MCF 10A (cell line): ENCODE measurements at regions not wholly inside any gene's neighbourhood (a gene's known extent, or its start where the extent isn't known, plus 50 kb on each side); places are given as distances from the start of the nearest gene placed in this dataset.

Experiments
- BruUV-seq: library from RNA; stranded (reverse); fragments of 400-500 nt; replicated peaks from 2 replicates; lab custom pipeline; 2021; lab: Mats Ljungman, UMichigan
- CTCF ChIA-PET: fragments of 300-600 bp; sonication (Branson Sonifier 250); formaldehyde crosslinking; extraction: SDS; loops from one replicate; lab custom pipeline; 2021; ENCODE audit warnings: antibody characterized with exemption, inconsistent platforms; lab: Yijun Ruan, JAX
- POLR2A ChIA-PET: fragments of 300-600, 350-650 bp; sonication (Branson Sonifier 250); formaldehyde crosslinking; extraction: SDS; loops from one replicate; lab custom pipeline; 2020; ENCODE audit warnings: antibody characterized with exemption, inconsistent platforms; lab: Yijun Ruan, JAX
- DNase-seq: peaks from one replicate; pipeline ENCODE4 v3.0.0-alpha.2; 2018; ENCODE audit not compliant: unreplicated experiment
- H3K27ac Mint-ChIP-seq: one replicate; pipeline ENCODE4 v1.8.0; 2022; ENCODE audit warnings: mild to moderate bottlenecking, low read depth, mixed read lengths; ENCODE audit not compliant: unreplicated experiment
- H3K27me3 Mint-ChIP-seq: one replicate; pipeline ENCODE4 v1.8.0; 2022; ENCODE audit warnings: mixed read lengths; ENCODE audit not compliant: insufficient read depth, unreplicated experiment
- H3K36me3 Mint-ChIP-seq: one replicate; pipeline ENCODE4 v1.8.0; 2022; ENCODE audit warnings: mild to moderate bottlenecking, moderate library complexity, mixed read lengths; ENCODE audit not compliant: insufficient read depth, unreplicated experiment
- H3K4me1 Mint-ChIP-seq: one replicate; pipeline ENCODE4 v1.8.0; 2022; ENCODE audit warnings: mixed read lengths; ENCODE audit not compliant: insufficient read depth, unreplicated experiment
- H3K4me3 Mint-ChIP-seq: one replicate; pipeline ENCODE4 v1.8.0; 2022; ENCODE audit warnings: mild to moderate bottlenecking, moderate library complexity, mixed read lengths; ENCODE audit not compliant: unreplicated experiment
- H3K9me3 Mint-ChIP-seq: one replicate; pipeline ENCODE4 v1.8.0; 2022; ENCODE audit warnings: mixed read lengths; ENCODE audit not compliant: unreplicated experiment
- CTCF ChIP-seq: fragments of 200-600 bp; IDR thresholded peaks from one replicate; pipeline ENCODE4 v1.8.0; 2022; ENCODE audit warnings: antibody characterized with exemption, mild to moderate bottlenecking; ENCODE audit not compliant: unreplicated experiment
- intact Hi-C: fragments of 100-400 bp; cut with micrococcal nuclease; formaldehyde crosslinking; loops from 2 replicates; pipeline ENCODE4 v1.14.1; 2022

- no peak for DNase-seq
- H3K27ac Mint-ChIP-seq, result no peak overlapping the region
- no peaks in the 10 kb centered on the region for H3K36me3 Mint-ChIP-seq
- intact Hi-C loops, result no loop called here
- ChIA-PET POLR2A (no interaction called here), CTCF (no interaction called here)
- BruUV-seq, result no TSS peak
- no peak for TF ChIP-seq CTCF
- H3K4me1 Mint-ChIP-seq, result peaks cover 8% of the 10 kb centered on the region
- no peaks in the 10 kb centered on the region for H3K27me3 Mint-ChIP-seq
- no peak overlapping the region for H3K4me3 Mint-ChIP-seq
- H3K9me3 Mint-ChIP-seq, result no peaks in the 10 kb centered on the region
These were observed 305.6 kb downstream of the NR2F1-AS1 start for GRCh38 chr5:93275376-93275775.

- TF ChIP-seq CTCF, result no peak
- Mint-ChIP-seq H3K27ac (peak overlapping the region; percentile 28), H3K27me3 (no peaks in the 10 kb centered on the region)
These were observed 306.7 kb downstream of the NR2F1-AS1 start for GRCh38 chr5:93274291-93274690.

GRCh38 chr5:93273176-93273575 lies 307.8 kb downstream of the NR2F1-AS1 start:
- Mint-ChIP-seq H3K9me3 (no peaks in the 10 kb centered on the region), H3K4me3 (no peak overlapping the region), H3K27ac (no peak overlapping the region), H3K36me3 (no peaks in the 10 kb centered on the region), H3K27me3 (no peaks in the 10 kb centered on the region), H3K4me1 (peaks cover 8% of the 10 kb centered on the region)
- no TSS peak for BruUV-seq
- intact Hi-C loops, result no loop called here
- POLR2A ChIA-PET, result no interaction called here
- DNase-seq, result peak; percentile 51
- no peak for TF ChIP-seq CTCF
- CTCF ChIA-PET, result no interaction called here

More at GRCh38 chr5:93274291-93274690, 306.7 kb downstream of the NR2F1-AS1 start:
- H3K9me3 Mint-ChIP-seq, result no peaks in the 10 kb centered on the region
- POLR2A ChIA-PET, result no interaction called here
- no peaks in the 10 kb centered on the region for H3K36me3 Mint-ChIP-seq
- H3K4me3 Mint-ChIP-seq, result no peak overlapping the region
- CTCF ChIA-PET, result interaction anchor here (0.6 kb wide), 1 partner anchor 1214 kb away, joined by 3 read pairs; no protein-coding TSS in a partner anchor
- peak; percentile 31 for DNase-seq
- BruUV-seq, result no TSS peak
- H3K4me1 Mint-ChIP-seq, result peaks cover 8% of the 10 kb centered on the region
- intact Hi-C loops, result no loop called here

GRCh38 chr5:93272108-93272507 lies 308.9 kb downstream of the NR2F1-AS1 start:
- Mint-ChIP-seq H3K9me3 (no peaks in the 10 kb centered on the region), H3K36me3 (no peaks in the 10 kb centered on the region), H3K27ac (no peak overlapping the region), H3K27me3 (no peaks in the 10 kb centered on the region), H3K4me3 (no peak overlapping the region), H3K4me1 (peaks cover 8% of the 10 kb centered on the region)
- POLR2A ChIA-PET, result interaction anchor here (0.6 kb wide), 1 partner anchor 200 kb away, joined by 3 read pairs; no protein-coding TSS in a partner anchor
- intact Hi-C loops, result no loop called here
- DNase-seq, result no peak
- TF ChIP-seq CTCF, result no peak
- CTCF ChIA-PET, result no interaction called here
- no TSS peak for BruUV-seq
